ENCODE measurements at regions not wholly inside any gene's neighbourhood (a gene's known extent, or its start where the extent isn't known, plus 50 kb on each side); places are given as distances from the start of the nearest gene placed in this dataset.
"Not testable (repeated sequence)": the region's sequence is repeated elsewhere in the genome, so short reads cannot be mapped to it uniquely, and the experiment has no call there.

- no peak for DNase-seq
Observed at GRCh38 chr10:78658645-78659597, 409.8 kb upstream of the ZMIZ1 start.

GRCh38 chr10:78659598-78659967 is 409.2 kb upstream of the ZMIZ1 start:
- no peak for DNase-seq

- no peak for DNase-seq
Observed at GRCh38 chr10:78660446-78661106, 408.2 kb upstream of the ZMIZ1 start.

GRCh38 chr10:78663721-78664120 is 405.0 kb upstream of the ZMIZ1 start:
- no peak for DNase-seq

- peak in 1 of 2 donors; percentile 10 for DNase-seq
Observed at GRCh38 chr10:78664929-78665553, 403.7 kb upstream of the ZMIZ1 start.

- no peak for DNase-seq
Observed at GRCh38 chr10:78672918-78673317, 395.8 kb upstream of the ZMIZ1 start.

GRCh38 chr10:78681141-78681540 is 387.6 kb upstream of the ZMIZ1 start:
- DNase-seq: not testable (repeated sequence)

- not testable (repeated sequence) for DNase-seq
Observed at GRCh38 chr10:78681986-78682385, 386.8 kb upstream of the ZMIZ1 start.

- DNase-seq: no peak
Observed at GRCh38 chr10:78684947-78685346, 383.8 kb upstream of the ZMIZ1 start.

GRCh38 chr10:78685466-78686103 is 383.2 kb upstream of the ZMIZ1 start:
- DNase-seq: no peak

GRCh38 chr10:78686444-78687060 is 382.2 kb upstream of the ZMIZ1 start:
- no peak for DNase-seq

GRCh38 chr10:78687626-78688025 is 381.1 kb upstream of the ZMIZ1 start:
- no peak for DNase-seq

- no peak for DNase-seq
Observed at GRCh38 chr10:78688230-78688900, 380.4 kb upstream of the ZMIZ1 start.

- no peak for DNase-seq
Observed at GRCh38 chr10:78688901-78689583, 379.7 kb upstream of the ZMIZ1 start.

GRCh38 chr10:78689584-78689935 is 379.2 kb upstream of the ZMIZ1 start:
- no peak for DNase-seq

GRCh38 chr10:78690354-78691111 is 378.2 kb upstream of the ZMIZ1 start:
- DNase-seq: no peak

GRCh38 chr10:78691301-78692030 is 377.3 kb upstream of the ZMIZ1 start:
- DNase-seq: no peak

GRCh38 chr10:78692071-78692470 is 376.7 kb upstream of the ZMIZ1 start:
- no peak for DNase-seq

GRCh38 chr10:78695846-78696245 is 372.9 kb upstream of the ZMIZ1 start:
- no peak for DNase-seq

- DNase-seq: no peak
Observed at GRCh38 chr10:78696791-78697395, 371.9 kb upstream of the ZMIZ1 start.
